ENCODE measurements at regions not wholly inside any gene's neighbourhood (a gene's known extent, or its start where the extent isn't known, plus 50 kb on each side); places are given as distances from the start of the nearest gene placed in this dataset.
A peak's percentile ranks its signal among the peaks of the same experiment; 100 is the strongest.
"Not testable (repeated sequence)": the region's sequence is repeated elsewhere in the genome, so short reads cannot be mapped to it uniquely, and the experiment has no call there.

- Histone ChIP-seq H3K36me3 (ENCODE audit: control insufficient read depth, insufficient read depth, low read length) (no peaks in the 10 kb centered on the region), H3K27me3 (ENCODE audit: control insufficient read depth, insufficient read depth, low read length) (no peaks in the 10 kb centered on the region), H3K4me1 (ENCODE audit: control insufficient read depth, insufficient read depth, low read length) (peaks cover 13% of the 10 kb centered on the region; the same call in 1 of the 2 replicates), H3K4me3 (ENCODE audit: low read depth, low read length) (no peak overlapping the region), H3K27ac (ENCODE audit: low read depth, low read length) (no peak overlapping the region), H3K9me3 (ENCODE audit: control insufficient read depth, insufficient read depth, low read depth, low read length) (no peaks in the 10 kb centered on the region), H3K9ac (ENCODE audit: low read length) (no peak overlapping the region)
These were observed 64.1 kb upstream of the MMS22L start for GRCh38 chr6:97347111-97347510.

- H3K4me3 ChIP-seq (ENCODE audit: low read depth, low read length), result no peak overlapping the region
- no peaks in the 10 kb centered on the region for H3K27me3 ChIP-seq (ENCODE audit: control insufficient read depth, insufficient read depth, low read length)
- no peak overlapping the region for H3K9ac ChIP-seq (ENCODE audit: low read length)
- H3K27ac ChIP-seq (ENCODE audit: low read depth, low read length), result no peak overlapping the region
- H3K4me1 ChIP-seq (ENCODE audit: control insufficient read depth, insufficient read depth, low read length), result no peaks in the 10 kb centered on the region
- no peaks in the 10 kb centered on the region for H3K9me3 ChIP-seq (ENCODE audit: control insufficient read depth, insufficient read depth, low read depth, low read length)
- H3K36me3 ChIP-seq (ENCODE audit: control insufficient read depth, insufficient read depth, low read length), result no peaks in the 10 kb centered on the region
These were observed 78.3 kb upstream of the MMS22L start for GRCh38 chr6:97361286-97361685.

GRCh38 chr6:97364327-97364726 lies 81.3 kb upstream of the MMS22L start:
- no peaks in the 10 kb centered on the region for H3K36me3 ChIP-seq (ENCODE audit: control insufficient read depth, insufficient read depth, low read length)
- H3K9ac ChIP-seq (ENCODE audit: low read length), result no peak overlapping the region
- H3K4me3 ChIP-seq (ENCODE audit: low read depth, low read length), result no peak overlapping the region
- no peaks in the 10 kb centered on the region for H3K27me3 ChIP-seq (ENCODE audit: control insufficient read depth, insufficient read depth, low read length)
- H3K4me1 ChIP-seq (ENCODE audit: control insufficient read depth, insufficient read depth, low read length), result no peaks in the 10 kb centered on the region
- H3K9me3 ChIP-seq (ENCODE audit: control insufficient read depth, insufficient read depth, low read depth, low read length), result no peaks in the 10 kb centered on the region
- no peak overlapping the region for H3K27ac ChIP-seq (ENCODE audit: low read depth, low read length)

GRCh38 chr6:97382071-97382470 lies 99.1 kb upstream of the MMS22L start:
- not testable (repeated sequence) for H3K4me3 ChIP-seq (ENCODE audit: low read depth, low read length); H3K36me3 ChIP-seq (ENCODE audit: control insufficient read depth, insufficient read depth, low read length)

GRCh38 chr6:97392735-97393134 lies 109.7 kb upstream of the MMS22L start:
- no peak overlapping the region for H3K4me3 ChIP-seq (ENCODE audit: low read depth, low read length)
- no peaks in the 10 kb centered on the region for H3K36me3 ChIP-seq (ENCODE audit: control insufficient read depth, insufficient read depth, low read length)
- H3K27me3 ChIP-seq (ENCODE audit: control insufficient read depth, insufficient read depth, low read length), result no peaks in the 10 kb centered on the region
- H3K9me3 ChIP-seq (ENCODE audit: control insufficient read depth, insufficient read depth, low read depth, low read length), result no peaks in the 10 kb centered on the region
- H3K27ac ChIP-seq (ENCODE audit: low read depth, low read length), result no peak overlapping the region
- H3K9ac ChIP-seq (ENCODE audit: low read length), result no peak overlapping the region
- no peaks in the 10 kb centered on the region for H3K4me1 ChIP-seq (ENCODE audit: control insufficient read depth, insufficient read depth, low read length)

More at GRCh38 chr6:97382071-97382470, 99.1 kb upstream of the MMS22L start:
- not testable (repeated sequence) for H3K9ac ChIP-seq (ENCODE audit: low read length); H3K27ac ChIP-seq (ENCODE audit: low read depth, low read length); H3K9me3 ChIP-seq (ENCODE audit: control insufficient read depth, insufficient read depth, low read depth, low read length); H3K4me1 ChIP-seq (ENCODE audit: control insufficient read depth, insufficient read depth, low read length); H3K27me3 ChIP-seq (ENCODE audit: control insufficient read depth, insufficient read depth, low read length)

GRCh38 chr6:97394160-97394748 lies 111.2 kb upstream of the MMS22L start:
- no peaks in the 10 kb centered on the region for H3K4me1 ChIP-seq (ENCODE audit: control insufficient read depth, insufficient read depth, low read length)
- no peak overlapping the region for H3K27ac ChIP-seq (ENCODE audit: low read depth, low read length)
- H3K36me3 ChIP-seq (ENCODE audit: control insufficient read depth, insufficient read depth, low read length), result no peaks in the 10 kb centered on the region
- H3K4me3 ChIP-seq (ENCODE audit: low read depth, low read length), result no peak overlapping the region
- no peaks in the 10 kb centered on the region for H3K9me3 ChIP-seq (ENCODE audit: control insufficient read depth, insufficient read depth, low read depth, low read length)
- H3K27me3 ChIP-seq (ENCODE audit: control insufficient read depth, insufficient read depth, low read length), result no peaks in the 10 kb centered on the region
- H3K9ac ChIP-seq (ENCODE audit: low read length), result no peak overlapping the region

GRCh38 chr6:97396880-97397279 lies 113.9 kb upstream of the MMS22L start:
- no peaks in the 10 kb centered on the region for H3K4me1 ChIP-seq (ENCODE audit: control insufficient read depth, insufficient read depth, low read length)
- H3K4me3 ChIP-seq (ENCODE audit: low read depth, low read length), result no peak overlapping the region
- no peaks in the 10 kb centered on the region for H3K27me3 ChIP-seq (ENCODE audit: control insufficient read depth, insufficient read depth, low read length)
- no peak overlapping the region for H3K9ac ChIP-seq (ENCODE audit: low read length)
- H3K9me3 ChIP-seq (ENCODE audit: control insufficient read depth, insufficient read depth, low read depth, low read length), result no peaks in the 10 kb centered on the region
- no peak overlapping the region for H3K27ac ChIP-seq (ENCODE audit: low read depth, low read length)
- no peaks in the 10 kb centered on the region for H3K36me3 ChIP-seq (ENCODE audit: control insufficient read depth, insufficient read depth, low read length)

- H3K4me1 ChIP-seq (ENCODE audit: control insufficient read depth, insufficient read depth, low read length), result no peaks in the 10 kb centered on the region
- no peak overlapping the region for H3K9ac ChIP-seq (ENCODE audit: low read length)
- no peaks in the 10 kb centered on the region for H3K36me3 ChIP-seq (ENCODE audit: control insufficient read depth, insufficient read depth, low read length)
- H3K27me3 ChIP-seq (ENCODE audit: control insufficient read depth, insufficient read depth, low read length), result no peaks in the 10 kb centered on the region
- H3K4me3 ChIP-seq (ENCODE audit: low read depth, low read length), result no peak overlapping the region
- H3K27ac ChIP-seq (ENCODE audit: low read depth, low read length), result no peak overlapping the region
- no peaks in the 10 kb centered on the region for H3K9me3 ChIP-seq (ENCODE audit: control insufficient read depth, insufficient read depth, low read depth, low read length)
These were observed 116.2 kb upstream of the MMS22L start for GRCh38 chr6:97399208-97399607.

GRCh38 chr6:97401533-97401932 lies 118.5 kb upstream of the MMS22L start:
- H3K36me3 ChIP-seq (ENCODE audit: control insufficient read depth, insufficient read depth, low read length), result no peaks in the 10 kb centered on the region
- no peaks in the 10 kb centered on the region for H3K9me3 ChIP-seq (ENCODE audit: control insufficient read depth, insufficient read depth, low read depth, low read length)
- no peaks in the 10 kb centered on the region for H3K27me3 ChIP-seq (ENCODE audit: control insufficient read depth, insufficient read depth, low read length)
- H3K9ac ChIP-seq (ENCODE audit: low read length), result no peak overlapping the region
- H3K4me1 ChIP-seq (ENCODE audit: control insufficient read depth, insufficient read depth, low read length), result peaks cover 10% of the 10 kb centered on the region
- H3K27ac ChIP-seq (ENCODE audit: low read depth, low read length), result no peak overlapping the region
- no peak overlapping the region for H3K4me3 ChIP-seq (ENCODE audit: low read depth, low read length)

GRCh38 chr6:97405818-97406409 lies 122.9 kb upstream of the MMS22L start:
- H3K4me1 ChIP-seq (ENCODE audit: control insufficient read depth, insufficient read depth, low read length), result peaks cover 10% of the 10 kb centered on the region
- no peaks in the 10 kb centered on the region for H3K36me3 ChIP-seq (ENCODE audit: control insufficient read depth, insufficient read depth, low read length)
- no peak overlapping the region for H3K9ac ChIP-seq (ENCODE audit: low read length)
- no peaks in the 10 kb centered on the region for H3K9me3 ChIP-seq (ENCODE audit: control insufficient read depth, insufficient read depth, low read depth, low read length)
- H3K27ac ChIP-seq (ENCODE audit: low read depth, low read length), result 0 out of 2 replicates have a peak overlapping the region, but pooled peaks have one; percentile 26
- no peaks in the 10 kb centered on the region for H3K27me3 ChIP-seq (ENCODE audit: control insufficient read depth, insufficient read depth, low read length)
- no peak overlapping the region for H3K4me3 ChIP-seq (ENCODE audit: low read depth, low read length)

GRCh38 chr6:97406633-97407032 lies 123.6 kb upstream of the MMS22L start:
- Histone ChIP-seq H3K27ac (ENCODE audit: low read depth, low read length) (0 out of 2 replicates have a peak overlapping the region, but pooled peaks have one; percentile 26), H3K4me3 (ENCODE audit: low read depth, low read length) (no peak overlapping the region), H3K4me1 (ENCODE audit: control insufficient read depth, insufficient read depth, low read length) (peaks cover 13% of the 10 kb centered on the region), H3K9me3 (ENCODE audit: control insufficient read depth, insufficient read depth, low read depth, low read length) (no peaks in the 10 kb centered on the region), H3K9ac (ENCODE audit: low read length) (no peak overlapping the region), H3K36me3 (ENCODE audit: control insufficient read depth, insufficient read depth, low read length) (no peaks in the 10 kb centered on the region), H3K27me3 (ENCODE audit: control insufficient read depth, insufficient read depth, low read length) (no peaks in the 10 kb centered on the region)

Data from HUES6 (cell line).